Inferior parietal cortex (tissue), 1 donor: ENCODE measurements at regions not wholly inside any gene's neighbourhood (a gene's known extent, or its start where the extent isn't known, plus 50 kb on each side); places are given as distances from the start of the nearest gene placed in this dataset.
A peak's percentile ranks its signal among the peaks of the same experiment; 100 is the strongest.
"Not testable (repeated sequence)": the region's sequence is repeated elsewhere in the genome, so short reads cannot be mapped to it uniquely, and the experiment has no call there.

Experiments
- DNase-seq: peaks from one replicate; pipeline ENCODE4 v3.0.0-alpha.2; 2016; ENCODE audit errors: extremely low spot score

GRCh38 chr5:100694100-100694499, 158.9 kb downstream of the FAM174A start:
- DNase-seq: no peak

GRCh38 chr5:100697970-100698369, 162.8 kb downstream of the FAM174A start:
- no peak for DNase-seq

- DNase-seq: peak; percentile 8
These were observed 171.6 kb downstream of the FAM174A start for GRCh38 chr5:100706776-100707175.

- DNase-seq: no peak
These were observed 173.5 kb downstream of the FAM174A start for GRCh38 chr5:100708645-100709171.

GRCh38 chr5:100709771-100710170, 174.6 kb downstream of the FAM174A start:
- no peak for DNase-seq

GRCh38 chr5:100714780-100715179, 179.6 kb downstream of the FAM174A start:
- DNase-seq: not testable (repeated sequence)

GRCh38 chr5:100722657-100723056, 180.4 kb downstream of the ST8SIA4 start:
- DNase-seq: no peak

- DNase-seq: no peak
These were observed 179.9 kb downstream of the ST8SIA4 start for GRCh38 chr5:100723229-100723628.

- no peak for DNase-seq
These were observed 177.0 kb downstream of the ST8SIA4 start for GRCh38 chr5:100726116-100726515.

GRCh38 chr5:100731768-100732167, 171.3 kb downstream of the ST8SIA4 start:
- DNase-seq: no peak

- DNase-seq: no peak
These were observed 156.4 kb downstream of the ST8SIA4 start for GRCh38 chr5:100746730-100747129.

- DNase-seq: no peak
These were observed 153.3 kb downstream of the ST8SIA4 start for GRCh38 chr5:100749771-100750284.

- no peak for DNase-seq
These were observed 147.6 kb downstream of the ST8SIA4 start for GRCh38 chr5:100755435-100755834.
